Parathyroid adenoma (tissue), 2 donors: ENCODE measurements at regions not wholly inside any gene's neighbourhood (a gene's known extent, or its start where the extent isn't known, plus 50 kb on each side); places are given as distances from the start of the nearest gene placed in this dataset.

Experiments
- H2AFZ ChIP-seq: fragments of 300-600 bp; sonication (generic); one replicate; pipeline ENCODE4 v1.7.0; 2017; ENCODE audit warnings: antibody characterized with exemption, mild to moderate bottlenecking
- H3K27ac ChIP-seq: fragments of 300-600 bp; sonication (generic); one replicate; pipeline ENCODE4 v1.7.0; 2017
- H3K27me3 ChIP-seq: fragments of 300-600 bp; sonication (generic); one replicate; pipeline ENCODE4 v1.7.0; 2017; ENCODE audit warnings: low read length; ENCODE audit not compliant: control insufficient read depth, insufficient read depth
- H3K36me3 ChIP-seq: fragments of 300-600 bp; sonication (generic); one replicate; pipeline ENCODE4 v1.7.0; 2017; ENCODE audit warnings: low read length; ENCODE audit not compliant: control insufficient read depth, insufficient read depth
- H3K4me1 ChIP-seq: fragments of 300-600 bp; sonication (generic); one replicate; pipeline ENCODE4 v1.7.0; 2017; ENCODE audit warnings: control low read depth
- H3K4me2 ChIP-seq: fragments of 300-600 bp; sonication (generic); one replicate; pipeline ENCODE4 v1.7.0; 2017; ENCODE audit warnings: low read length
- H3K4me3 ChIP-seq: fragments of 300-600 bp; sonication (generic); one replicate; pipeline ENCODE4 v1.7.0; 2017; ENCODE audit warnings: low read depth, low read length
- H3K79me2 ChIP-seq: fragments of 300-600 bp; sonication (generic); one replicate; pipeline ENCODE4 v1.7.0; 2017; ENCODE audit warnings: control low read depth
- H3K9ac ChIP-seq: fragments of 300-600 bp; sonication (generic); one replicate; pipeline ENCODE4 v1.7.0; 2017; ENCODE audit warnings: mild to moderate bottlenecking
- H3K9me3 ChIP-seq: fragments of 300-600 bp; sonication (generic); one replicate; pipeline ENCODE4 v1.7.0; 2017; ENCODE audit warnings: low read length; ENCODE audit not compliant: control insufficient read depth
- CTCF ChIP-seq: fragments of 300-600 bp; sonication (generic); IDR thresholded peaks from one replicate; pipeline ENCODE4 v1.7.0; 2017; ENCODE audit warnings: antibody characterized with exemption, mild to moderate bottlenecking
- donor health status: primary hyperparathyroidism.

- H3K36me3 ChIP-seq, result no peaks in the 10 kb centered on the region
- H3K9ac ChIP-seq, result no peak overlapping the region
- no peak for TF ChIP-seq CTCF
- no peak overlapping the region for H3K27ac ChIP-seq
- no peak overlapping the region for H3K4me2 ChIP-seq
- H2AFZ ChIP-seq, result no peak overlapping the region
- H3K4me3 ChIP-seq, result no peak overlapping the region
- no peaks in the 10 kb centered on the region for H3K79me2 ChIP-seq
- H3K4me1 ChIP-seq, result no peaks in the 10 kb centered on the region
- H3K9me3 ChIP-seq, result no peaks in the 10 kb centered on the region
- no peaks in the 10 kb centered on the region for H3K27me3 ChIP-seq
Observed at GRCh38 chr14:50018201-50018932, 98.0 kb downstream of the VCPKMT start.

- H3K4me2 ChIP-seq, result no peak overlapping the region
- H3K27me3 ChIP-seq, result no peaks in the 10 kb centered on the region
- H3K9ac ChIP-seq, result no peak overlapping the region
- H3K36me3 ChIP-seq, result no peaks in the 10 kb centered on the region
- H3K27ac ChIP-seq, result no peak overlapping the region
- no peaks in the 10 kb centered on the region for H3K79me2 ChIP-seq
- no peaks in the 10 kb centered on the region for H3K9me3 ChIP-seq
- H3K4me1 ChIP-seq, result no peaks in the 10 kb centered on the region
- no peak for TF ChIP-seq CTCF
- no peak overlapping the region for H2AFZ ChIP-seq
- H3K4me3 ChIP-seq, result no peak overlapping the region
Observed at GRCh38 chr14:50018933-50019210, 97.5 kb downstream of the VCPKMT start.

- H3K4me3 ChIP-seq, result no peak overlapping the region
- H3K79me2 ChIP-seq, result no peaks in the 10 kb centered on the region
- no peak overlapping the region for H2AFZ ChIP-seq
- no peaks in the 10 kb centered on the region for H3K27me3 ChIP-seq
- TF ChIP-seq CTCF, result no peak
- H3K36me3 ChIP-seq, result no peaks in the 10 kb centered on the region
- H3K27ac ChIP-seq, result no peak overlapping the region
- H3K4me1 ChIP-seq, result no peaks in the 10 kb centered on the region
- H3K9me3 ChIP-seq, result no peaks in the 10 kb centered on the region
- no peak overlapping the region for H3K9ac ChIP-seq
- no peak overlapping the region for H3K4me2 ChIP-seq
Observed at GRCh38 chr14:50020184-50020583, 96.2 kb downstream of the VCPKMT start.

GRCh38 chr14:50020799-50021198, 95.6 kb downstream of the VCPKMT start:
- H2AFZ ChIP-seq, result no peak overlapping the region
- H3K27ac ChIP-seq, result no peak overlapping the region

More at GRCh38 chr14:50020799-50021198, 95.6 kb downstream of the VCPKMT start:
- Histone ChIP-seq H3K79me2 (no peaks in the 10 kb centered on the region), H3K4me3 (no peak overlapping the region), H3K27me3 (no peaks in the 10 kb centered on the region), H3K36me3 (no peaks in the 10 kb centered on the region), H3K9ac (no peak overlapping the region), H3K4me2 (no peak overlapping the region), H3K4me1 (no peaks in the 10 kb centered on the region), H3K9me3 (no peaks in the 10 kb centered on the region)
- TF ChIP-seq CTCF, result no peak
